Lower lobe of right lung (tissue), 2 donors: ENCODE measurements at regions not wholly inside any gene's neighbourhood (a gene's known extent, or its start where the extent isn't known, plus 50 kb on each side); places are given as distances from the start of the nearest gene placed in this dataset.

Source experiments
- ATAC-seq, 2 donors: fragments of 200-7000 bp; cut with Tn5 transposase; one replicate each; pipeline ENCODE4 v1.9.1; 2020 to 2022; ENCODE audit warnings: mild to moderate bottlenecking in 2 of 2, moderate library complexity in 2 of 2
- DNase-seq: peaks from one replicate; pipeline ENCODE4 v3.0.0-alpha.2; 2020
- H3K27ac ChIP-seq: fragments of 200-600 bp; one replicate; pipeline ENCODE4 v1.8.0; 2022
- H3K27me3 ChIP-seq: fragments of 200-600 bp; one replicate; pipeline ENCODE4 v1.8.0; 2022; ENCODE audit warnings: low read depth
- H3K36me3 ChIP-seq: fragments of 200-600 bp; one replicate; pipeline ENCODE4 v1.8.0; 2022; ENCODE audit warnings: mild to moderate bottlenecking
- H3K4me1 ChIP-seq: fragments of 200-600 bp; one replicate; pipeline ENCODE4 v1.8.0; 2022
- H3K4me3 ChIP-seq: fragments of 200-600 bp; one replicate; pipeline ENCODE4 v1.8.0; 2022; ENCODE audit warnings: mild to moderate bottlenecking
- H3K9me3 ChIP-seq: fragments of 200-600 bp; one replicate; pipeline ENCODE4 v1.8.0; 2022
- intact Hi-C: fragments of 100-400 bp; cut with DNase I; formaldehyde crosslinking; loops from one replicate; pipeline ENCODE4 v1.11.0; 2022
- TF ChIP-seq, protein P1 (sequence below): fragments of 200-600 bp; IDR thresholded peaks from one replicate; pipeline ENCODE4 v1.8.0; 2022; ENCODE audit warnings: antibody characterized with exemption, mild to moderate bottlenecking
- donor health status: DM: no; HTN: yes; CAD: no; lungs with severe emphysema.

- H3K4me1 ChIP-seq, result peaks cover 25% of the 10 kb centered on the region
- no peak overlapping the region for H3K27ac ChIP-seq
- DNase-seq (peak; percentile 84), ATAC-seq (peak; percentile 86 to 87)
- H3K36me3 ChIP-seq, result peaks cover 89% of the 10 kb centered on the region
- no peaks in the 10 kb centered on the region for H3K27me3 ChIP-seq
- H3K4me3 ChIP-seq, result no peak overlapping the region
- intact Hi-C loops, result no loop called here
- no peaks in the 10 kb centered on the region for H3K9me3 ChIP-seq
- TF ChIP-seq, protein P1, sequence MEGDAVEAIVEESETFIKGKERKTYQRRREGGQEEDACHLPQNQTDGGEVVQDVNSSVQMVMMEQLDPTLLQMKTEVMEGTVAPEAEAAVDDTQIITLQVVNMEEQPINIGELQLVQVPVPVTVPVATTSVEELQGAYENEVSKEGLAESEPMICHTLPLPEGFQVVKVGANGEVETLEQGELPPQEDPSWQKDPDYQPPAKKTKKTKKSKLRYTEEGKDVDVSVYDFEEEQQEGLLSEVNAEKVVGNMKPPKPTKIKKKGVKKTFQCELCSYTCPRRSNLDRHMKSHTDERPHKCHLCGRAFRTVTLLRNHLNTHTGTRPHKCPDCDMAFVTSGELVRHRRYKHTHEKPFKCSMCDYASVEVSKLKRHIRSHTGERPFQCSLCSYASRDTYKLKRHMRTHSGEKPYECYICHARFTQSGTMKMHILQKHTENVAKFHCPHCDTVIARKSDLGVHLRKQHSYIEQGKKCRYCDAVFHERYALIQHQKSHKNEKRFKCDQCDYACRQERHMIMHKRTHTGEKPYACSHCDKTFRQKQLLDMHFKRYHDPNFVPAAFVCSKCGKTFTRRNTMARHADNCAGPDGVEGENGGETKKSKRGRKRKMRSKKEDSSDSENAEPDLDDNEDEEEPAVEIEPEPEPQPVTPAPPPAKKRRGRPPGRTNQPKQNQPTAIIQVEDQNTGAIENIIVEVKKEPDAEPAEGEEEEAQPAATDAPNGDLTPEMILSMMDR, result peak; percentile 97
Observed at GRCh38 chr17:77494664-77495435, 354.1 kb downstream of the SEC14L1 start.

GRCh38 chr17:77495575-77495974 lies 354.8 kb downstream of the SEC14L1 start:
- intact Hi-C loops, result no loop called here
- ATAC-seq, result no peak
- Histone ChIP-seq H3K4me1 (peaks cover 18% of the 10 kb centered on the region), H3K27ac (no peak overlapping the region), H3K9me3 (no peaks in the 10 kb centered on the region), H3K36me3 (peaks cover 89% of the 10 kb centered on the region), H3K27me3 (no peaks in the 10 kb centered on the region), H3K4me3 (no peak overlapping the region)
- TF ChIP-seq, protein P1, result no peak
- no peak for DNase-seq

- Histone ChIP-seq H3K4me3 (no peak overlapping the region), H3K27ac (no peak overlapping the region), H3K36me3 (peaks cover 84% of the 10 kb centered on the region), H3K27me3 (no peaks in the 10 kb centered on the region), H3K9me3 (no peaks in the 10 kb centered on the region), H3K4me1 (peaks cover 13% of the 10 kb centered on the region)
- TF ChIP-seq, protein P1, result no peak
- ATAC-seq (no peak), DNase-seq (no peak)
- intact Hi-C loops, result no loop called here
Observed at GRCh38 chr17:77496401-77496801, 355.6 kb downstream of the SEC14L1 start.

GRCh38 chr17:77496831-77497577 lies 356.2 kb downstream of the SEC14L1 start:
- H3K9me3 ChIP-seq, result no peaks in the 10 kb centered on the region
- H3K27ac ChIP-seq, result no peak overlapping the region
- no peaks in the 10 kb centered on the region for H3K27me3 ChIP-seq
- no peak overlapping the region for H3K4me3 ChIP-seq
- intact Hi-C loops, result no loop called here
- peaks cover 13% of the 10 kb centered on the region for H3K4me1 ChIP-seq
- ATAC-seq, result no peak
- peaks cover 79% of the 10 kb centered on the region for H3K36me3 ChIP-seq
- TF ChIP-seq, protein P1, result no peak
- no peak for DNase-seq

- ATAC-seq (no peak), DNase-seq (no peak)
- Histone ChIP-seq H3K4me3 (no peak overlapping the region), H3K9me3 (no peaks in the 10 kb centered on the region), H3K27ac (no peak overlapping the region), H3K36me3 (peaks cover 74% of the 10 kb centered on the region), H3K4me1 (peaks cover 13% of the 10 kb centered on the region), H3K27me3 (no peaks in the 10 kb centered on the region)
- TF ChIP-seq, protein P1, result no peak
- intact Hi-C loops, result no loop called here
Observed at GRCh38 chr17:77497578-77497934, 356.8 kb downstream of the SEC14L1 start.
